GM21528 (cell line): ENCODE measurements at regions not wholly inside any gene's neighbourhood (a gene's known extent, or its start where the extent isn't known, plus 50 kb on each side); places are given as distances from the start of the nearest gene placed in this dataset.

Source experiments
- ATAC-seq: cut with Tn5 transposase; IDR thresholded peaks from one replicate; pipeline ENCODE4 v1.9.1; 2021; ENCODE audit warnings: mild to moderate bottlenecking, moderate library complexity; ENCODE audit not compliant: unreplicated experiment, low FRiP score

DNA sequence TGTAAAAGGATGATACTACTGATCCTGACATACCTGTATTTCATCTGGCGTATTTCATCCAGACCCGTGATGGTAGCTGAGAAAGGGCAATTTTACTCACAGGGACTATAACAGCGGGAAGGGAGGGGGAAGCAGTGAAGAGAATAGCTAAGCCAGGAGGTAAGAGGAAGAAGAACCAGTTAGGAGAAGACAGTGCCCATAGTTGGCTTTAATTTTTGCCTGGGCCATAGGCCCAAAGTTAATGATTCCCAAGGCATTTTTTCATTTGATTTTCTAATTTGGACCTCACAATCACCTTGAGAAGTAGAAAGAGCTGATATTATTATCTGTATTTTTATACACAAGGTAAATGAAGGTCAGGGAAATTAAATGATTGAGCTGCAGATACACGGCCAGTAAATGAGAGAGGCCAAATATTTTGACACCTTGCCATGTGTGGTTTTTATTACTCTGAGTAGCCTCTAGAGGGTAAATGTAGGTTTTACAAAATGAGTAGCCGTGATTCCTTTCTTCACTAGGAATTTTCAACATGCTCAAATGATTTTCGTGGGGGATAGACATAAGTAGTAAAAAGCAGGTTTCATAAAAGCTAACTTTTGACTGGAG, 382.2 kb downstream of the FUT8 start:
- no peak for ATAC-seq

DNA sequence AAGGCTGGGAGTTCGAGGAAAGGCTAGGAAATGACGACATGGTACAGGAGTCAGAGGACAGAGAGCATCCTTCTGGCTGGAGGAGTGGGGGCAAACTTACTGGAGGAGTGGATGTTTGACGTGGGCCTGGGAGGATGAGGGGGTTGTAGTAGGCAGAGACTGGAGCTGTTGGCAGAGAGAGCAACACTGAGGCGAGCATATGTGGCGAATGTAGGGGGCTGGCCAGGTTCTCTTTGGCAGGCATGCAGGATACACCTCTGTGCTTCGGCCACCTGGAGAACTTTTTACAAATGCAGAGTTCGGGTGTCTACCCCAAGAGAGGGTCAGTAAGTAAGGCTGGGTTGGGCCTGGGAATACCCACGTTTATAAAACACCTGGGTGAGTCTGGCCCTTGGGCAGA, 385.7 kb downstream of the FUT8 start:
- ATAC-seq: no peak

DNA sequence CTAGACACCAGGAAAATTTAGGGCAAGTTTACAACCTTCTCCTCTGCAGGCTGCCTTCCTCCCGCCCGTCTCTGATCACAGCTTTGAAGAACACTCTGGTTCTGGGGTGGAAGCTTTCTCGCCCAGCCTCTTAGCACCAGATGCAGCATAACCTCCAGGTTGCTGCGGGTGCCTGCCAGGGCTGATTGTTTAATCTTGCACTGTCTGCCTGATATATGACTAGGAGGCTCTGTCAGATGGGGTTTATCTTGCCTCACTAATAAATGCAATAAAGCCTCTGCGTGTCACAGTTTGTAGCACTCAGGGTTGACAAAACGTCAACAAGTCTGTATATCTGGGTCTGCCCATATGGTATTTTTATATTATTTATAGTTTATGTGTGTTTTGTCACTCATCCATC, 388.2 kb downstream of the FUT8 start:
- ATAC-seq: no peak

DNA sequence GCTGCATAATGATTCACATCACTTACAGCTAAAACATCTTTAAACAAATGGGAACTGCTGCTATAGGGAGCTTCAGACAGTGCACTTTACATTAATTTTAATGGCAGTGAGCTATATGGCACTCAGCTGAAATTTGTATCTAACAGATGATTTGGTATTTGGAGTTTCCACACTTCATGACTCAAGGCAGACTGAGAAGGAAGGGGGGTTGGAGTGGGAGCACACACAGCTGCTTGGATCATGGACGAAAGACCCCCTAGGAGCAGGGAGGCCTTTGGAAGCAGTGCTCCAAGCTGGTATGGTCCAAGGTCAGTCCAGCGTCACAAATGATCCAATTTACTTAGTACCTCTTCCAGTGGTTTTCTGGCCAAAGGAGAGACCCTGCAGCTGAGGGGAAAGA, 389.7 kb downstream of the FUT8 start:
- no peak for ATAC-seq

DNA sequence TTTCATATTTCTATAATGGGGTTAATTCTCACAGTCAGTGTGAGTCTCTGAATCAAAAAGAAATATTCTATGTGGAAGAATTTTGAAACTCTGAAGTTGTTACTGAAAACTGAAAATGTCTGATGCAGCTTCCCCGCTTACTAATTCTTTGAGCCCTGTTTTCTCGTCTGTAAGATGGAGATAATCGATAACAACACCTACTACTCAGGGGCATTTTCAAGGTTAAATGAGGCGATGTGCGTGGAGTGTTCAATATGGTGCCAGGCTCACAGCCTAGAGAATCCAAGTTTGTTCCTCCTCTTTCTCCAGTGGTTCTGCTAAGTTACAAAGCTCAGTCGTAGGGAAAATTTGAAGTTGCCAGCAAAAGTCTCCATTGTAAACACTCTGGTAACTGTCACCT, 391.4 kb downstream of the FUT8 start:
- ATAC-seq: no peak

DNA sequence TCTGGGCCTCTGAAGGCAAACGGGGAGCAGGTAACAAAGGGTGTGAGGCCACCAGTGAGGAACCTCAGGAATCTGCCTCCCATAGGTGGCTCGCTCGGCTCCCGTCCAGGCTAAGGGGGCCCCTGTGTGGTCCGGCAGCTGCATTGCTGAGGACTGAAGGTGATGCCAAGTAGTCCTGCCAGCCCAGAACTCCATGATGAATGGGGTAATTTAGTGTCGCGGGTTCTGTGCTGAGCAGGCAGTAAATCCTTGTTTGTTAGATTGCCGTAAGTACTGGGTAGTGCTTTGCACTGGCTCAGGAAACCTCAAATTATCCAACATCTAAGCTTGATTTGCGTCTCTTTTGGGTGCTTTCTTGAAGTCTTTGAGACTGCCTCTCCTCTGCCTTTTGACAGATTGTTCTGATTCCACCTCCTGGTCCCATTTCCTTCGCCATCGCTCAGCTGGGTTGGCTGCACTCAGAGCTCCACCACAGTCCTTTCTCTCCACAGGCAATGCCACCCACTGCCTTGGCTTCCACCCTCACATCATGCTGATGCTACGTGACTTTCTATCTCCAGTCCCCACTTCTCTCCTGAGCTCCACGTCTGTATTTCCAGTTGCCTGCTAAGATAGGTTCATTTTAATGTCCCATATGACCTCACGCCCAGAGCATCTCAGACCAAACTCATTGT, 392.0 kb downstream of the FUT8 start:
- no peak for ATAC-seq

DNA sequence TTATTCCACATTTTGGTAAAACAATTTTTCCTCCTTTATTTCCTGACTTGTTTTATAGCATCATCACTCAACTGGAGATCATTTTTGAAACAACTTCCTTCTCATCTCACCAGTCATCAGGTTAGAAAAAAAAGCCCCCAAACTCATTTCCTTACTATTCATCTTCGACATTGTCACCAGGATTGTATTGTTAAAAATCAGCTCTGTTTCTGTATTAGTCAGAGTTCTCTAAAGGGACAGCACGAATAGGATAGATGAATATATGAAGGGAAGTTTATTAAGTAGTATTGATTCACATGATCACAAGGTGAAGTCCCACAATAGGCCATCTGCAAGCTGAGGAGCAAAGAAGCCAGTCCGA, 392.6 kb downstream of the FUT8 start:
- ATAC-seq: no peak

DNA sequence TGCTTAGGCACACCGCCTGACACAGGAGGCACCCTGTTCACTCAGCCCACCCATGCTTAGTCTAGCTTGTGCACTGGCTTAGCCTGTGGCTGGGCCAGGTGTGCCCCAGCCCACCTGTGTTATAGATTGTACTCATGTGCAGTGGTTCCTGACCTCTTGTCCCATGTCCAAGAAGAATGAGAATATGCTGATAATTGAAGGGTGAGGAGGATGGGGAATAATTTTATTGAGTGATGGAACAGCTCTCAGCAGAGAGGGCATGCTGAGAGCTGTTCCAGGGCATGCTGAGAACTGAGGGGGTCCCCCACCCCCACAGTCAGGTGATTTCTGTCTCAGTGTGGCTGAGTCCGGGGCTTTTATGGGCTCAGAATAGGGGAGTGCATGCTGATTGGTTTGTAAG, 395.9 kb downstream of the FUT8 start:
- no peak for ATAC-seq

DNA sequence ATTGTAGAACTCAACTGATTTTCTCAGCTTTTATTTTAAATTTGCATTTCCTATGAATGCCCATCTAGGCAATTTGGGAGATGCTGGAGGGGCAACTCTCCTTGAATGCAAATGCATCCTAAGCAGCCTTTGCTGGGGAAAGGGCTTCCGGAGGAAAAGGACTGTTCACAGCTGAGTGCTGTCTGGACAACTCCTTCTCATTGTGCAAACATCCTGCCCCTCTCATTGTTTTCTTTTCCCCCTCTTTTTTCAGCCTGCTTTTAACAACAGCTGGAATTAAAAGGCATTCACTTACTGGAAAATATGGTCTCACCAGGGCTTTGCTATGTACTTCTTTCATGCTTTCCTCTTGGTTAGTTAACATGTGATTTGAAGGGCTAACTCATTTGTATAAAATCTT, 397.8 kb downstream of the FUT8 start:
- ATAC-seq: no peak

DNA sequence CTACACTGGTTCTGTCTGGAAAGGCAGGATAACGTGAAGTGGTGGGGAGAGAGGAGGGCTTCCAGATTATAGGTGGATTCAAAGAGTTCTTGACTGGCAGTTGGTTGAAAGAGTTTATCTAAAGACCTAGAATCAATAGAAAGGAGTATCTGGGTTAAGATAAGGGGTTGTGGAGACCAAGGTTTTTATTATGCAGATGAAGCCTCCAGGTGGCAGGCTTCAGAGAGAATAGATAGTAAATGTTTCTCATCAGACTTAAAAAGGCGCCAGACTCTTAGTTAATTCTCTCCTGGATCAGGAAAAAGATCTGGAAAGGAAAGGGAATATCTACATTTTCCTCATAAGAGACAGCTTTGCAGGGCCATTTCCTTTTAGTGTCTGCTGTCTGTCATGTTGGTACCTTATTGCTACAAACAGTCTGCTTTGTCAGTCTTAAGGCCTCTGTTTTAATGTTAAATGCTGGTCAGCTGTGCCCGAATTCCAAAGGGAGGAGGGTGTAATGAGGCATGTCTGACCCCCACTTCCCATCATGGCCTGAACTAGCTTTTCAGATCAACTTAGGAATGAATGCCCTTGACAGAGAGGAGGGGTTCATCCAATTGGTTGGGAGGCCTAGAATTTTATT, 401.3 kb downstream of the FUT8 start:
- no peak for ATAC-seq

GRCh38 chr14:65815127-65815526, 402.6 kb downstream of the FUT8 start:
- ATAC-seq: no peak

- ATAC-seq: no peak
Observed at GRCh38 chr14:65817011-65817410, 404.5 kb downstream of the FUT8 start.

DNA sequence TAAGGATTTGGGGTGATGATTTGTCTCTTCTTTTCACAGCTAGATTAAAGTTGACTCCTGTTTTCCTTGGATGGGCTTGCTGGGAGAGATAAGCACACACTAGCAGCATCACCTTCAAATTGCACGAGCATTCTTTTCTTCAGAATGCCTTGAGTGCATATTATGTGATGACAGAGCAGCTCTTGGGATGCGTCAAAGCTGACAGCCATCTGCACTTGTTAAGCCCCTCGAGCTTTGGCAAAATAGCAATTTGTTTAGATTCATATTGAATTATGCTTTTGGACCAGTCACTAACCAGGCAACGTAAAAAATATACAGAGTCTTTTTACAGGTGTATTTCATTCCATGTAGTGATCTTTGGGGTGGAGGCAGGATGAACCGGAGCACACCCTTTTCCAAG, 407.0 kb downstream of the FUT8 start:
- no peak for ATAC-seq

GRCh38 chr14:65821224-65821753, 408.8 kb downstream of the FUT8 start:
- ATAC-seq: no peak

DNA sequence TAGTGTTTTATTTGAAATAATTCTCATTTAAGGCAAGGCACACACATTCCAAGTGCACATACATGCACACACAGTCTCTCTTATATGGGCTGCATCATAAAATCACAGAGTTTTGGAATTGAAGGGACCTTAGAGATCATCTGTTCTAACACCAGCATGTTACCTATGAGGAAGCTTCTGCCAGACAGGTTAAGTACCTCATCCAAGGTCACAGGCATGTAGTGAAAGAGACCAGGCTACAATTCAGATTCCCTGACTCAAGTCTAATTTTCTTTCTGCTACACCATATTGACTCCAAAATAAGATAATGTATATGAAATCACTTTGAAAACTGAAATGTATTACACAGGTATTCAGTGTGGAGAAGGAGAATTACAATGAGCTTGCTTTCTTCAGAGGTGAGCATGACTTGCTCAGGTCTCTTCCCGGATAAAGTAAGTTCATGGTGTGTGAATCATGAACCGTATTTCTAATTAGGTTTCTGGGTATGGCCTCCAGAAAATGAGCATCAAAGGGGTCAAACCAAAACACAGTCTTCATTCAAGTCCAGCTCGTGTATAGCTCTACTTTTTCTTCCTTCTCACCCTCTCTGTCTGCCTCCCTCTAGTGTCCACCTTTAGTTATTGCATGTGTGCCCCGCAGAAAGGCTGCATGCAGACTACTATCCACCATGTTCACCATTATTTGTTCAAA, 411.9 kb downstream of the FUT8 start:
- no peak for ATAC-seq

DNA sequence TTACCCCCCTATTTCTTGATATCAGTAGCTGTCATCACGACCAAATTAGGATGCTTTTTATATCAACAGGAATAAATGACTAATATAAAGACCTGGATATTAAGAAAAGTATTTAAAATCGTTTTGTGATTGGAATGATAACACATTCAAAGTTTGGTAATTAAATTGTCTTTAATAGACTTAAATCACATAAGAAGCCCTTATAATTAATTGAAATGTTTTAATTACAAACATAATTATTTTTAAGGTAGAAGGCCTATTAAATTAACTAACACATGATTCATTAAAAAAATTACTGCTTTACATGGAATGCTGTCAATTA, 412.4 kb downstream of the FUT8 start:
- no peak for ATAC-seq

DNA sequence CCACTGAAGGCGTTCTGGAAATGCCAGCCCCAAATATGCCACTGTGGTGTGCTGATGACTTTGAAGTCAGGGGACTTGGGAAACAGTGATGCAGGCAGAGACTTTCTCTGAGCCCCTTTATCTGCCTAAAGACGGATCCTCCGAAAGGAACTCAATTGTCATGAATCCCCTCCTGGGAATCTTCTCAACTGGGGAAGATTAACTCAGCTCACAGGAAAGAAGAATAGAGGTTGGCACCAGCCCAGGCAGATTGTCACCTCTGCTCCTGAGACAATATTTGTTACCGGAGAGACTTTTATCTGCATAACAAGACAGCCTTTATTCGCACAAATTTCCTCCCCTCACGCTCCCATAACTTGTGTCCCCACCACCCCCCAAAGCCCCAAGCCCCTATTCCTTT, 414.4 kb downstream of the FUT8 start:
- no peak for ATAC-seq

DNA sequence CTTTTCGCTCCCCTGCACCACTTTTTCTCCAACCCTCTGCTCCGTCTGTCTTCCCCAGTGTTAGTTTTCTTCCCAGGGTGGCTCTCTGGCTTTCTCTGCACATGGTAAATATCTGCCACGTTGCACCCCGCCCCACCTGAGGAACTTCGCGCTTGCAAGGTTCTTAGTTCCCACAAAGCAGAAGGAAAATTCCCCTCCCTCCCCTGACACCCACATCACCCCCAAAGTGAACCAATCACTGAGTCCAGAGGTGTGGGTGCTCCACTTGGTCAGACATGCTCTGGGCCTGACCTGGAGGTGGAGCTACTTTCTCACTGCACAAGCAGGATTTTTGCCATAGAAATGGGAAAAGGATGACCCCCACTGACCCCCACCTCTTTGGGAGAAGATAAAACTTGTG, 415.0 kb downstream of the FUT8 start:
- ATAC-seq: no peak

- ATAC-seq: no peak
Observed at GRCh38 chr14:65828396-65828795, 415.9 kb downstream of the FUT8 start.

GRCh38 chr14:65832431-65833266, 420.1 kb downstream of the FUT8 start:
- no peak for ATAC-seq
